Erythroblast (primary cell): ENCODE measurements at regions not wholly inside any gene's neighbourhood (a gene's known extent, or its start where the extent isn't known, plus 50 kb on each side); places are given as distances from the start of the nearest gene placed in this dataset.

Experiments used
- GATA1 ChIP-seq: IDR thresholded peaks from 2 replicates; pipeline ENCODE4 v1.6.1; 2011; ENCODE audit warnings: low read depth, mild to moderate bottlenecking, control low read depth, low read length, moderate library complexity
- POLR2A ChIP-seq: IDR thresholded peaks from 2 replicates; pipeline ENCODE4 v1.6.1; 2011; ENCODE audit warnings: mild to moderate bottlenecking, low read length

- no peak for TF ChIP-seq POLR2A
- no peak for TF ChIP-seq GATA1
These were observed 53.6 kb upstream of the ZNF644 start for GRCh38 chr1:91075233-91076135.
